B cell (primary cell): ENCODE measurements at regions not wholly inside any gene's neighbourhood (a gene's known extent, or its start where the extent isn't known, plus 50 kb on each side); places are given as distances from the start of the nearest gene placed in this dataset.

ENCODE experiments used
- ATAC-seq: fragments of 200-7000 bp; cut with Tn5 transposase; one replicate; pipeline ENCODE4 v1.10.0; 2021; ENCODE audit warnings: low read depth, mild to moderate bottlenecking, moderate number of reproducible peaks, moderate library complexity
- CTCF ChIA-PET: fragments of 350-600 bp; sonication (Branson Sonifier 250); formaldehyde crosslinking; loops from one replicate; lab custom pipeline; 2021; ENCODE audit warnings: antibody characterized with exemption, inconsistent platforms; lab: Charles Lee
- POLR2A ChIA-PET: fragments of 350-600 bp; sonication (Branson Sonifier 250); formaldehyde crosslinking; loops from one replicate; lab custom pipeline; 2021; ENCODE audit warnings: antibody characterized with exemption; lab: Charles Lee
- DNase-seq: peaks from one replicate; pipeline ENCODE4 v3.0.0; 2013
- H2AFZ ChIP-seq: 2 replicates; pipeline ENCODE4 v1.6.1; 2012; ENCODE audit warnings: mild to moderate bottlenecking, low read depth, low read length; ENCODE audit not compliant: insufficient read depth, poor library complexity, severe bottlenecking
- H3K27ac ChIP-seq, 2 donors: 1 replicate in 1 of 2; 2 replicates in 1 of 2; pipeline ENCODE4 v1.5.1; 2012 to 2013; ENCODE audit warnings: low read length in 2 of 2, mild to moderate bottlenecking in 2 of 2, moderate library complexity in 1 of 2
- H3K27me3 ChIP-seq, 4 experiments: fragments of 200-600 bp in 1 of 4; sonication (generic) in 1 of 4; replicated peaks in 1 of 4; 1 replicate in 2 of 4; 2 replicates in 2 of 4; pipeline versions ENCODE4 v1.6.1 to v1.7.0; 2013 to 2016; ENCODE audit warnings: low read length in 3 of 4, mild to moderate bottlenecking in 2 of 4, mixed read lengths in 1 of 4, moderate library complexity in 1 of 4; ENCODE audit not compliant: insufficient read depth in 4 of 4, control insufficient read depth in 3 of 4; ENCODE audit errors: control extremely low read depth in 1 of 4
- H3K36me3 ChIP-seq, 2 experiments: replicated peaks in 1 of 2; 1 replicate in 1 of 2; 2 replicates in 1 of 2; pipeline versions ENCODE4 v1.6.1 to v1.7.1; 2013; ENCODE audit warnings: low read length in 1 of 2; ENCODE audit not compliant: insufficient read depth in 2 of 2, control insufficient read depth in 1 of 2; ENCODE audit errors: control extremely low read depth in 1 of 2, extremely low read depth in 1 of 2
- H3K4me1 ChIP-seq, 2 donors: fragments of 200-600 bp in 1 of 2; sonication (generic) in 1 of 2; 1 replicate in 1 of 2; 2 replicates in 1 of 2; pipeline versions ENCODE4 v1.5.1 to v1.6.1; 2013 to 2017; ENCODE audit warnings: low read length in 2 of 2; ENCODE audit not compliant: control insufficient read depth in 2 of 2, insufficient read depth in 2 of 2
- H3K4me2 ChIP-seq: replicated peaks from 2 replicates; pipeline ENCODE3; 2012; ENCODE audit warnings: mild to moderate bottlenecking, low read depth, low read length; ENCODE audit not compliant: poor library complexity, severe bottlenecking
- H3K4me3 ChIP-seq, 5 experiments: fragments of 200-600 bp in 1 of 5; sonication (generic) in 1 of 5; 1 replicate in 3 of 5; 2 replicates in 2 of 5; pipeline versions ENCODE4 v1.5.1 to v1.7.0; 2011 to 2016; ENCODE audit warnings: low read length in 4 of 5, mild to moderate bottlenecking in 4 of 5, low read depth in 2 of 5, control low read depth in 1 of 5, moderate library complexity in 1 of 5; ENCODE audit not compliant: insufficient read depth in 1 of 5; ENCODE audit errors: control extremely low read depth in 1 of 5, extremely low read depth in 1 of 5
- H3K79me2 ChIP-seq: fragments of 200-600 bp; sonication (generic); one replicate; pipeline ENCODE4 v1.6.0; 2016; ENCODE audit warnings: low read length; ENCODE audit not compliant: control insufficient read depth, insufficient read depth
- H3K9ac ChIP-seq: fragments of 200-600 bp; sonication (generic); 2 replicates; pipeline ENCODE4 v1.6.1; 2017; ENCODE audit warnings: mild to moderate bottlenecking, low read length, moderate library complexity
- H3K9me3 ChIP-seq, 3 donors: one replicate each; pipeline versions ENCODE4 v1.6.1 to v1.7.1; 2013; ENCODE audit warnings: low read length in 2 of 3; ENCODE audit not compliant: control insufficient read depth in 2 of 3, insufficient read depth in 1 of 3; ENCODE audit errors: control extremely low read depth in 1 of 3
- H4K20me1 ChIP-seq: 2 replicates; pipeline ENCODE4 v1.6.0; 2012; ENCODE audit warnings: mild to moderate bottlenecking, low read length; ENCODE audit not compliant: insufficient read depth, control insufficient read depth, poor library complexity, severe bottlenecking
- H3K27ac Mint-ChIP-seq: one replicate; pipeline ENCODE4 v1.8.0; 2021; ENCODE audit warnings: mixed read lengths
- H3K27me3 Mint-ChIP-seq: one replicate; pipeline ENCODE4 v1.8.0; 2021; ENCODE audit warnings: mixed read lengths
- H3K4me1 Mint-ChIP-seq: one replicate; pipeline ENCODE4 v1.8.0; 2021; ENCODE audit warnings: mixed read lengths
- H3K4me3 Mint-ChIP-seq: one replicate; pipeline ENCODE4 v1.8.0; 2021; ENCODE audit warnings: mixed read lengths
- H3K9me3 Mint-ChIP-seq: one replicate; pipeline ENCODE4 v1.8.0; 2022; ENCODE audit warnings: mixed read lengths; ENCODE audit not compliant: insufficient read depth
- CTCF ChIP-seq: fragments of 200-600 bp; IDR thresholded peaks from one replicate; pipeline ENCODE4 v1.8.0; 2022; ENCODE audit warnings: antibody characterized with exemption, mild to moderate bottlenecking
- EZH2 ChIP-seq: IDR thresholded peaks from 2 replicates; pipeline ENCODE4 v1.6.1; 2012; ENCODE audit warnings: borderline replicate concordance, low read depth, mild to moderate bottlenecking, moderate library complexity, low read length; ENCODE audit not compliant: insufficient read depth, poor library complexity, severe bottlenecking
- WGBS: methylation state at CpG from one replicate; pipeline ENCODE4 v1.1.5; 2013; ENCODE audit warnings: missing lambda C conversion rate; ENCODE audit not compliant: insufficient coverage; 5-methylcytosine and 5-hydroxymethylcytosine counted together
- intact Hi-C: fragments of 100-400 bp; cut with micrococcal nuclease; formaldehyde crosslinking; loops from one replicate; pipeline ENCODE4 v1.10.0; 2022

GRCh38 chr14:38500125-38500524 lies 244.2 kb upstream of the CLEC14A start:
- H3K9me3 ChIP-seq = no peaks in the 10 kb centered on the region
- no peaks in the 10 kb centered on the region for H3K36me3 ChIP-seq
- ChIA-PET CTCF (no interaction called here), POLR2A (no interaction called here)
- H3K4me3 ChIP-seq = no peak overlapping the region
- no peaks in the 10 kb centered on the region for H3K27me3 ChIP-seq
- no peaks in the 10 kb centered on the region for H3K4me1 ChIP-seq
- H3K27ac Mint-ChIP-seq = no peak overlapping the region
- ATAC-seq = no peak
- H3K27ac ChIP-seq = no peak overlapping the region
- H3K9ac ChIP-seq = no peak overlapping the region
- H3K4me1 Mint-ChIP-seq = no peaks in the 10 kb centered on the region
- no peaks in the 10 kb centered on the region for H3K27me3 Mint-ChIP-seq
- no peak for TF ChIP-seq CTCF
- no peak for TF ChIP-seq EZH2
- no peak overlapping the region for H3K4me3 Mint-ChIP-seq
- no peaks in the 10 kb centered on the region for H3K9me3 Mint-ChIP-seq
- H3K4me2 ChIP-seq = no peak overlapping the region
- no peak overlapping the region for H2AFZ ChIP-seq
- H3K79me2 ChIP-seq = no peaks in the 10 kb centered on the region
- H4K20me1 ChIP-seq = no peaks in the 10 kb centered on the region
- no peak for DNase-seq
- intact Hi-C loops = no loop called here

- POLR2A ChIA-PET = no interaction called here
- no peak overlapping the region for H3K4me3 ChIP-seq
- H3K27me3 ChIP-seq = no peaks in the 10 kb centered on the region
- H3K79me2 ChIP-seq = no peaks in the 10 kb centered on the region
- H3K27ac Mint-ChIP-seq = no peak overlapping the region
- TF ChIP-seq EZH2 (no peak), CTCF (no peak)
- 93% methylated on average over 1 of the region's 1 CpG for WGBS
- intact Hi-C loops = no loop called here
- no peaks in the 10 kb centered on the region for H3K4me1 Mint-ChIP-seq
- H3K4me2 ChIP-seq = no peak overlapping the region
- H3K9ac ChIP-seq = no peak overlapping the region
- no peaks in the 10 kb centered on the region for H3K9me3 ChIP-seq
- CTCF ChIA-PET = no interaction called here
- no peaks in the 10 kb centered on the region for H3K36me3 ChIP-seq
- H3K27ac ChIP-seq = no peak overlapping the region
- H2AFZ ChIP-seq = no peak overlapping the region
- no peaks in the 10 kb centered on the region for H3K4me1 ChIP-seq
- H4K20me1 ChIP-seq = no peaks in the 10 kb centered on the region
- ATAC-seq (no peak), DNase-seq (no peak)
- peaks cover 12% of the 10 kb centered on the region for H3K9me3 Mint-ChIP-seq
- H3K27me3 Mint-ChIP-seq = no peaks in the 10 kb centered on the region
- no peak overlapping the region for H3K4me3 Mint-ChIP-seq
These were observed 240.2 kb upstream of the CLEC14A start for GRCh38 chr14:38496092-38496491.
